ENCODE measurements at regions not wholly inside any gene's neighbourhood (a gene's known extent, or its start where the extent isn't known, plus 50 kb on each side); places are given as distances from the start of the nearest gene placed in this dataset.

DNA sequence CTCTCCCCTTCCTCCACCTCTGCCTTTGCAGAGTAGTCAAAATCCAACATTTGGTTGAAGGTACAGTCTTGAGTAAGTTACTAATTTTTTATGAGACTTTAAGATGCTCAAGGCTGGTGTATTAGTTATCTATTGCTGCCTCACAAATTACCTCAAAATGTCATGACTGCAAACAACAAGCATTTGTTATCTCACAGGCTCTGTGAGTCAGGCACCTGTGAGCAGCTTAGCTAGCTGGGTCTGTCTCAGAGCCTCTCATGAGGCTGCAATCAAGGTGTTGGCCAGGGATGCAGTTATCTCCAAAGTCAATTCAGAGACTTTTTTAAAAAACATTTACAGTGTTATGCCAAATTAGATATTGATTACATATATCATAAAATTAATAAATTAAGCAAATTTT lies 371.3 kb upstream of the RGMB start:
- no peak for DNase-seq (ENCODE audit: extremely low read depth in 1 of 11, low read depth in 9 of 11, low spot score in 4 of 11)

DNA sequence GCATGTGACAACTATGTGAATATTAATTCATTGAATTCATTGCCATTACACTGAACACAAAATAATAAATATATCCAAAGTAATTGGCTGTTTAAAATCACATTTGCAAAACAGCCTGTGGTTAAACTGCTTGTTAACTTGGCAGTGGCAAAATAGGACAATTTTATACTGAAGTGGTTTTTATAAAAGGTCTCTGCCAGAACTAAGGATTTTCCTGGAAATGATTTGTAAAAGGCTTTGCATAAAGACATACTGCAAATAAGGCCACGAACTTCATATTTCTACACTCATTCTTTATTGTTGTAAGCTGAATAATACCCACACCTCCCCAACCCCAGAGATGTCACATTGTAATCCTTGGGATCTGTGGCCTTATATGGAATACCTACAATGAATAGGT lies 370.3 kb upstream of the RGMB start:
- no peak for DNase-seq (ENCODE audit: extremely low read depth in 1 of 11, low read depth in 9 of 11, low spot score in 4 of 11)

DNA sequence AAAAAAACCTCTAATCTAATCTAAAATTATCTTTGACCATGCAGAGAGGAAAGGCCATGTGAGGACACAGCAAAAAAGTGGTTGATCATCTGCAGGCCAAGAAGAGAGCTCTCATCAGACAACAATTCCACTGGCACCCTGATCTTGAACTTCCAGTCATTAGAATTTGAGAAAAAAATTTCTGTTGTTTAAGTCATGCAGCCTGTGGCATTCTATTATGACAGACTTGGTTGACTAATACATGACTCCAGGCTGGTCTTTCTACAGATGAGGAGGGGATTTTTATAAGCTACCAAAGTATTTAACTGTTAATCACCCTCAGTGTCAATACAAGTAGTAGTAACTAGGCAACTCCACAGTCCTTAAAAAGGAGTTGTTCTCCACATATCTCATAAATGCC lies 358.5 kb upstream of the RGMB start:
- no peak for DNase-seq (ENCODE audit: extremely low read depth in 1 of 11, low read depth in 9 of 11, low spot score in 4 of 11)

DNA sequence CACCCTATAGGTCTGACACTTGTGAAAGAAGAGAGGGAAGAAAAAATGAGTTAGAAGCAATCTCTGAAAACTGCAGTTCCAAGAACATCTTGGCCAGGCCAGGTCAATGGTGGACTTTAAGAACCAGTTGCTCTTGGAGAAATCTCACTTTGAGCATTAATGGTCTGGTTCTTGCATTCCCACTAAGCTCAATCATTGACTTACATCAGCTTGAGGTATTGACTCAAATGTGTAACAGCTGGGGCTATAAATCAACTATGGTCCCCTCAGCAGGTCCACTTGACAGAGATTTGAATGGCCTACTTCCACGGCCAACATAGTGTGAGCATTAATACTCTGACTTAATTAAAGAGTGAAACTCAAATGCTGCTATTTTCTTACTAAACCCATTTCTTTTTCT lies 357.8 kb upstream of the RGMB start:
- no peak for DNase-seq (ENCODE audit: extremely low read depth in 1 of 11, low read depth in 9 of 11, low spot score in 4 of 11)

DNA sequence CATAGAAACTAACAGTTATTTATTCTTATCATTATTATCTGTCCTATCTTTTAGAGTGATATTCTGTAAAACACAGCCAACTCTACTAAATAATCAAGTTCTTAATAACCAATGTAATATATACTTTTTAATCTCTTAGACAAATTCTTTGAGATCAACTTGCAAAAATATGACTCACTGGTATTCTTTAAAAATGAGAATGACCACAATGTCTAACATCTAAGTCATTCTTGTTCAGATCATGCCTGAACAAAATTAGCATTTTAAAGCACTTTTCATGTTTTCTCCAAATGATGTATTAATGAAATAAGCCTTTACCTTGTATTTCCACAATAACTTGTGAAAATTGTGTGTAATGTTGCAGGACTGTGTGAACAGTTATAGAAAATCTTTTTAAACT lies 356.9 kb upstream of the RGMB start:
- no peak for DNase-seq (ENCODE audit: extremely low read depth in 1 of 11, low read depth in 9 of 11, low spot score in 4 of 11)

DNA sequence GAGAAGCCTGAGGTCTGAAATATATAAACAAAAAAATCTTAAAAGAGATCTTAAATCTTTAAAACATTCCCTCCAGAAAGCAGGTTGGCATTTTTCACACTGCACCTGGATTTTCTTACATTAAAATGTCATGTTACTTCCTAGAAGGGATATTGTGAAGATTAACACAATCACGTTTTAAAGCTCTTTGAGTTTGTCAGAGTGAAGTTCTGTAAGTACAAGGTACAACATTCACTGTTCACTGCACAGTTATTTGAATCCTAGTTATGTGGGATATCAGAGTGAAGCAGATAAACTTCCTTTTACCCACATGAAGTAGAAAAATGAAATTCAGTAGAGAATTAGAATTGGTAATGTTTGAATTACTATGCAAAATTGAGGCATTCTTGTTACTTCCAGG lies 353.6 kb upstream of the RGMB start:
- no peak for DNase-seq (ENCODE audit: extremely low read depth in 1 of 11, low read depth in 9 of 11, low spot score in 4 of 11)

DNA sequence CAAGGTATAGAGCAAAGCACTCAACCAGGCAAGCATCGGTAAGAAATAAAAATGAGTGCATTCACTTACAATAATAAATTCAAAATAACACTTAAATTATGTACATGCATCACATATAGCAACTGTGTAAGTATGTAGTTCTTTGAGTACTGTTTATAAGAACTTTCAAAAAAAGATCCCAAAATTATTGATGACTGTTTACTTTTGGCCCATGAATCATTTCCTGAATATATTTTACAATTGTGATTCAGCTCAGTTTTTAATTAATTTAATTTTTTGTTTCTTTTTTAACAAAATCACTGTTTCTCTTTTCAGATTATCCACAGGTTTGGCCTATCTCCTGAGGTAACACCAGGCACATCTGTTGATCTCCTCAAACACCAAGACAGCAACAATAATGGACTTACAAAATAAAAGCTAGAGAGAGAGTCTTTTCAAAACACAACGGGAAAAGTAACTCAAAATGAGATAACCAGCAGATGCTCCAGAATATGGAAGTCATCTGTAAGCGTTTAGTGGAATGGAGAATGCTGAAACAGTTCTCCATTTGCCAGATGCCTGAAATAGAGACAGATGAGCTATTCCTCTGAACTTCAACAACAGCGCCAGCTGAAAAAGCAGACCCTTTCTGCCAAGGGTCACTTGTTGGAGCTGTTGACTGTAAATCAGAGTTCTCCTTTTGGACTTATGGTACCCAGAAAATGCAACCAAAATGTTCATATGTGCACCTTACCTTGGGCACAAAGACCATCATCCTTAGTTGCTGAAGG lies 348.6 kb upstream of the RGMB start:
- DNase-seq (ENCODE audit: extremely low read depth in 1 of 11, low read depth in 9 of 11, low spot score in 4 of 11) = peak; percentile 9 to 47 (median 24)

DNA sequence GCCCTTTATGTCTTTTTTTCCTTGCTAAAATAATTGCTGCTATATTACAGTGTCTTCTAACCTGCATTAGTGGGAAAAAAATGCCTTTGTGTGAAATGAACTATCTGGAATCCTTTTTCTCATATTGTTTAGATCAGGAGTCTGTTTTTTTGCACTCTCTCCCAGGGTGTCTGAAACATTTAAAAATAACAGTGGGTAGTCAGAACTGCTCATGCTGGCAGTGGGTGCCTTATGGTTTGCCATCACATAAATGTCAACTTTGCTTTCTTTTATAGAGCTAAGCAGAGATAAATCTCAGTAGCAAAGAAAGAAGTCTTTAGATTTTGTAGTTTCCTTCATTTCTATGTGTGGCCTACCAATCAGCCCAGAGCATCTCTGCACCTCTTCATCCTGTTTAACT lies 347.8 kb upstream of the RGMB start:
- DNase-seq (ENCODE audit: extremely low read depth in 1 of 11, low read depth in 9 of 11, low spot score in 4 of 11) = no peak

DNA sequence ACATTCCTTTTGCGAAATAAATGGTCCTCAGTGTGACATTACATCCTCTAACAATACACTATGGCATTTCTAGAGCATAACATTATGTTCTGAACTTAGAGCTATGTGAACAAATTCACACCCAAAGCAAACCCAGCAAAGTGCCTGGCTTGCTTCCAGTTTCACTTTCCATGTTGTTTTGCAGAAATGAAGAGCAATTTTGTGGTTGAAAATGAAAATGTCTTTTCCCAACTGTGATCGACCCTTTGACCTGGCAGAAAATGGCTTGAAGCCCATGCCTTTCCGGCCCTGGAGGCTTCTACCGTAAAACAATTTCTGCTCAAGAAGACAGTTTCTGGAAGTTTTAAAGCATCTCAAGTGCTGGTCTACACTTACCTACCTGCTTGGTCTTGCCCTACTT lies 344.7 kb upstream of the RGMB start:
- DNase-seq (ENCODE audit: extremely low read depth in 1 of 11, low read depth in 9 of 11, low spot score in 4 of 11) = no peak

DNA sequence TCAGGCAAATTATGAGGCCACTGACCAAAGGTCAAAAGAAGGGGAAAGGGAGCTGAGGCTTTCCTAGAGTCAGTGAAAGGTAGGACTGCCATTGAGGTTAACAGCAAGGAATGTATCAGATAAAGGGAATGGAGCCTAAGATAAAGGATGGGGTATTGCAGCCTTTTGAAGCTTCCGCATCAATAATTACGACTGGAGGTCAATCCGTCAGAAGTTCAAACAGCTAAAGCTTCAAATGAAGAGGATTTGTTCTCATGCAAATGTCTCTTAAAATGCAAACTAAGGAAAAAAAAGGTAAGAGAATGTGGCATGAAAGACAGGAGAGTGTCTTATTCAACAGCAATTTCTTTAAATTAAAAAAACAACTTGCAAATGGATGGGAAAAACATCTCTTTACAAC lies 341.1 kb upstream of the RGMB start:
- DNase-seq (ENCODE audit: extremely low read depth in 1 of 11, low read depth in 9 of 11, low spot score in 4 of 11) = no peak

DNA sequence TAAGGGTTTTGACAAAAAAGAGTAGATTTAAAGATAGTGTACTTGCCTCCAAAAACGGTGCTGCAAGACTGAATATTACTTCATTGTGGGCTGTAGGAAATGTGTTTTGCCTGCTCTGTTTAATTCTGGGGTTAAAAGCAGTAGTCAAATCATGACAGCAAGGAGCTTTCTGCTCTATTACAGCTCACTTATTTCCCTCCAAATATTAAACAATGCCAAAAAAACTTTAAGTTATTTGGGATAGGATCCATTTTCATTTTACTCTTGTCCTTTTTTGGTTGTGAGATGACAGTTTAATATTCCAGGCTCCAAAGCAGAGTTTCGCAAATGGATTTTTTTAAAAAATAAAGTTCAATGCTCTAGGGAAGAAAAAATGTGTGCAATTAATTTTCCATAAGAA lies 340.4 kb upstream of the RGMB start:
- no peak for DNase-seq (ENCODE audit: extremely low read depth in 1 of 11, low read depth in 9 of 11, low spot score in 4 of 11)

DNA sequence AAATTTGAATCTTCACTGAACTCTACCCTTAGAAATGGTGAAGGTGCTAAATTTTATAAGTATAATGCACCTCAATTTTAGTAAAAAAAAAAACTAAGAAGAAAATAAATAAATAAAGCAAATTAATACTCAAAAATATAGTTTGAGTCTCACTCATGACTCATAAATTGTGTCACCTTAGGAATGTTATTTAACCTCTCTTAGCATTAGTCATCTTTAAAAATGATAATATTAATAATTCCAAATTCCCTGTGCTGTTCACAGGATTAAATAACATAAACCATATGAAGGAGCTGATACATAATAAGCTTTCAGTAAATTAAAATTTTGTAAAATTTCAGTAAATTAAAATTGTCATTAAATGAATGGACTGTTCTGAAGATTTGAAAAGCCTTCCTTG lies 339.8 kb upstream of the RGMB start:
- no peak for DNase-seq (ENCODE audit: extremely low read depth in 1 of 11, low read depth in 9 of 11, low spot score in 4 of 11)

DNA sequence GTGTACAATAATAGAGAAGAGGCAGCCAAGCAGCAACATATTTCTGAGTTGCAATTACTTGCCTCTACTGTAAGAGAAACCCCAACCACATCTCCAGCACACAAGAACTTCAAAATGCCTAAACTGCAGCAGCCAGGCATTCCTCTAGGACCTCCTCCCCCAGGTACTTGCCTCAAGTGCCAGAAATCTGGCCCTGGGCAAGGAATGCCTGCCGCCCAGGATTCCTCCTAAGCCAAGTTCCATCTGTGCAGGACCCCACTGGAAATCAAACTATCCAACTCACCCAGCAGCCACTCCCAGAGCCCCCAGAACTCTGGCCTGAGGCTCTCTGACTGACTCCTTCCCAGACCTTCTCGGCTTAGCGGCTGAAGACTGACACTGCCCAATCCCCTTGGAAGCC lies 336.8 kb upstream of the RGMB start:
- DNase-seq (ENCODE audit: extremely low read depth in 1 of 11, low read depth in 9 of 11, low spot score in 4 of 11) = no peak

DNA sequence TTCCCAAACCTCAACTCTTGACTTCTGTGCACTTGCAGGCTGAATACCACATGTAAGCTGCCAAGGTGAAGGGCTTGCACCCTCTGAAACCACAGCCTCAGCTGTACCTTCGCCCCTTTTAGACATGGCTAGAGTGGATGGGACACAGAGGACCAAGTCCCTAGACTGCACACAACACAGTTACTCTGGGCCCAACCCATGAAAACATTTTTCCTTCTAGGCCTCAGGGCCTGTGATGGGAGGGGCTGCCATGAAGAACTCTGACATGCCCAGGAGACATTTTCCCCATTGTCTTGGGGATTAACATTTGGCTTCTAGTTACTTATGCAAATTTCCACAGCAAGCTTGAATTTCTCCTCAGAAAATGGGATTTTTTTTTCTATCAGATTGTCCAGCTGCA lies 331.0 kb upstream of the RGMB start:
- no peak for DNase-seq (ENCODE audit: extremely low read depth in 1 of 11, low read depth in 9 of 11, low spot score in 4 of 11)

DNA sequence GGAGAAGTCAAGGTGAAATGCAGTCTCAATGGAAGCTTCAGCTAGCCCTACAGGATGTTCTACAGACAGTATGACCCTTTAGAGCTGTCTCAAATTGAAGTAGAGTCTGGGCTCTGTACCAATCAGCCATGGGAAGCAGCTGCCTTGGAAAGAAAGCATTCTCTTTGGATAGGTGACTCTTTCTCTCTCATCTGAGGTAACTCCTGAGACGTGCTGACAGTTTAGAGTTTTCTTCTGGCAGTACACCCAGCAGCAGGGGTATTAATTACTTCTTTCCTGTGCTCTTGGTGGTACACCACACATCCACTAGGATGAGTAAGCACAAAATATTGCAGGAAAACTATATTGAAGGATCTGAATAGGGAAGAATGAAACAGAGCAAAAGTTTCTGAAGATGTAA lies 329.6 kb upstream of the RGMB start:
- no peak for DNase-seq (ENCODE audit: extremely low read depth in 1 of 11, low read depth in 9 of 11, low spot score in 4 of 11)

DNA sequence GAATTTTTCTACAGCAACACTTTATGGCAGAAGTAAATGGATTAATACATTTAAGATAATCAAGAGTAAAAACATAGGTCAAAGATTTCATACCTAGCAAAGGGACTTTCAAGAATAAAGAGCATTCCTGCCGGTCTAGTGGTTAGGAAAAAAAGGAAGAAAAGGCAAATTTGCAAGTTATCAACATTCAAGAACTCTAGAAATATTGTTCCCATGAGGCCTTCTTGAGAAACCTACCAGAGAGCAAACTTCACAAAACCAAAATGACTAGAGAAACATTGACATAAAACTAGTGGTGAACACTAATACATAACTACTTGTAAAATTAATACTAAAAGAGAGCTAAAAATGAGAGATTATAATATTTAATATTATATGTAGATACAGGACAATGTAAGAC lies 320.2 kb upstream of the RGMB start:
- no peak for DNase-seq (ENCODE audit: extremely low read depth in 1 of 11, low read depth in 9 of 11, low spot score in 4 of 11)

DNA sequence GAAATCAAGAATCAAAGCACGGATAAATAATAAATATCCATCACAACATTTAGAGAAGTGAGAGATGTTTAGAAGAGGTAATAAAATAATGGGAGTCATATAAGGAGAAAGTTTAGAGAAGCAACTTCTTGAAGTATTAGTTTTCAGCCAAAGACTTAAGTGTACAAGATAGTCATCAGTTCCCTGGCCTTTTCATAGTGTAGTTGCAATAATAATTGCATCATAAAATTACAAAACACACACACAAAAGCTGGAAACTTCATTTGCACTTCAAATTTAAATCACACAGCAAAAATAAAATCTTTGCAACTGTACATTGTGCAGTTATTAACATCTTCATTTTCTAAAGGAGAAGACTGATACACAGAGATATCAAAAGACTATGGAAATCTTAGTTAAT lies 319.1 kb upstream of the RGMB start:
- DNase-seq (ENCODE audit: extremely low read depth in 1 of 11, low read depth in 9 of 11, low spot score in 4 of 11) = no peak

DNA sequence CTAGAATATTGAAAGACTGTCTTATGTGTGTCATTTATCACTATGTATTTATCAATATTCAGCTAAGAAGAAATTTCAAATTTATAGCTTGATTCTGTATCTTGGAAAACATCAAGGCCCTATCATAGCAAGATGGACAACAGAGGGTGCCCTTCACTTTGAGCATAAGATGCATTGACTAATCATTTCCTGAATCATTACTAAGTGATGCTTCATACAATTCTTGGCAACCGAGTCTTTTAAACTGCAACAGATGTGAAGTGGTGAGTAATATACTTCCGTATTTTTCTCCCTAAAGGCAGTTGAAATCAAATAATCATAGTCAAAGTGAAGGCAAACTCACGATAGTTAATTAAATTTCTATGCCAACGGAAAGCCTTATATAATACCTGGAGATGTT lies 318.6 kb upstream of the RGMB start:
- DNase-seq (ENCODE audit: extremely low read depth in 1 of 11, low read depth in 9 of 11, low spot score in 4 of 11) = no peak

DNA sequence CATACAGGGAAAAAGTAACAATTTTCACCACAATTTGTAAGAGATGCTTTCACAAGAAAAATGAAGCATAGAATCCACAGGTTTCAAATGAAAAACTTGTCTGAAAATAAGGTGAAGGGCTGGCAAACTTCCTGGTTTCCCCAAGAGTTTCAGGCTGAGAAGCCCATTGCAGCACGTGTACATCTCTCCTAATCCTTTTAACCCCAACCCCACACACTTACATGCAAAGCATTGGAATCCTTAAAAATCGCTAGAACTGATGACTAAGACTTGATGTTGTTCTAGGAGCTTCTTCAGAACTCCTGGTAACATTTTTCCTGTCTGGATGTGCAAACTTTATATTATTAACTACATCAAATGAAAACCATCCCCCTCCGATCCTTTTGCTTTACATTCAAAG lies 317.8 kb upstream of the RGMB start:
- DNase-seq (ENCODE audit: extremely low read depth in 1 of 11, low read depth in 9 of 11, low spot score in 4 of 11) = no peak

DNA sequence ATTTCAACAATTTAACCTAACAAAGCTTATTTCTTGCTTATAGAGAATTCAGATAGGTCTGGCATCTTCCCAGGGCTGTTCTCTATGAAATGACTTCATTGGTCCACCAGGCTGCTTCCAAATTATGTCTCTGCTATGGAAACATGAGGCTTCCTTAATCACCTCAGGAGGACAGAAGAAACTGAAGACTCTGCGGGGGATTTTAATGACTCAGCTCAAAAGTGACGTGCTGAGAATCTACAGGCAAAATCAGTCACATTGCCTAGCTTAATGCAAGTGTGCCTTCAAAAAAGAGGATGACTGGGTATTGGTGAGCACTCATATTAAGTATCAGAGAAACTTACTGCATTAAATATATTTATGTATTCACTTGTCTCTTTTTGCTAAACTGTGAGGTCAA lies 315.5 kb upstream of the RGMB start:
- no peak for DNase-seq (ENCODE audit: extremely low read depth in 1 of 11, low read depth in 9 of 11, low spot score in 4 of 11)

DNA sequence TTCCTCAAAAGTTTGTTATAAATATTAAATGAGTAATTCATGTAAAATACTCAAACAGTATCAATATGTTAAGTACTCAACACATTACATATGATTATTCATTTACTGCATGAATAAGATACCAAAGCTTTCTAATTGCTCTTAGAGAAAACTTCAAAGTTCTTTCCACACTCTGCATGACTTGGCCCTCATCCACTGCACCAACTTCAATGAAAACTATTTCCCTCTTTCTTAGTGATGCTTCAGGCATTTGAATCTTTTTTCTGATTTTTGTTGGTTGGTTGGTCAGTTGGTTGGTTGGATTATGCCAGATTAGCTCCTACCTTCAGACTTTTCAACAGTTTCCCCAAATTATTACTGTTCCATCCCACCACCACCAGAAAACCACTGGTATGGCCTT lies 314.7 kb upstream of the RGMB start:
- no peak for DNase-seq (ENCODE audit: extremely low read depth in 1 of 11, low read depth in 9 of 11, low spot score in 4 of 11)

DNA sequence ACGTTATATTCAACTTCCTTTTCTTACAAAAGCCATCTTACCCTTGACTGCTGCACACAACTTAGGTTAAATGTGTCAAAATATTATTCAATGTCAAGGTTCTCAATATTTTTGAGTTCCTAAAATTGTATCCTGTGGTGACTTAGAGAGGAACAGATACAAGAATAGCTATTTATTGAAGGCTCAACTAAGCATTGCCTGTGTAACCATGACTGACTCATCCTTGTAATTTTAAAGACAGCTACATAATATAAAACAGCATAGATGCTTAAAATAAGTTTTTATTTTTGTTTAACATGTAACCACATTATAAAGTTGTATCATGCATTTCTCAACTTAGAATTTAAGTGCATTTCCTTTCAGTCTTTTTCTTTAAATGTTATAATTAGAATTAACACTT lies 312.9 kb upstream of the RGMB start:
- no peak for DNase-seq (ENCODE audit: extremely low read depth in 1 of 11, low read depth in 9 of 11, low spot score in 4 of 11)
